MCF 10A (cell line): ENCODE measurements at regions not wholly inside any gene's neighbourhood (a gene's known extent, or its start where the extent isn't known, plus 50 kb on each side); places are given as distances from the start of the nearest gene placed in this dataset.

Experiments used
- BruUV-seq: library from RNA; stranded (reverse); fragments of 400-500 nt; replicated peaks from 2 replicates; lab custom pipeline; 2021; lab: Mats Ljungman, UMichigan
- CTCF ChIA-PET: fragments of 300-600 bp; sonication (Branson Sonifier 250); formaldehyde crosslinking; extraction: SDS; loops from one replicate; lab custom pipeline; 2021; ENCODE audit warnings: antibody characterized with exemption, inconsistent platforms; lab: Yijun Ruan, JAX
- POLR2A ChIA-PET: fragments of 300-600, 350-650 bp; sonication (Branson Sonifier 250); formaldehyde crosslinking; extraction: SDS; loops from one replicate; lab custom pipeline; 2020; ENCODE audit warnings: antibody characterized with exemption, inconsistent platforms; lab: Yijun Ruan, JAX
- DNase-seq: peaks from one replicate; pipeline ENCODE4 v3.0.0-alpha.2; 2018; ENCODE audit not compliant: unreplicated experiment
- H3K27ac Mint-ChIP-seq: one replicate; pipeline ENCODE4 v1.8.0; 2022; ENCODE audit warnings: mild to moderate bottlenecking, low read depth, mixed read lengths; ENCODE audit not compliant: unreplicated experiment
- H3K27me3 Mint-ChIP-seq: one replicate; pipeline ENCODE4 v1.8.0; 2022; ENCODE audit warnings: mixed read lengths; ENCODE audit not compliant: insufficient read depth, unreplicated experiment
- H3K36me3 Mint-ChIP-seq: one replicate; pipeline ENCODE4 v1.8.0; 2022; ENCODE audit warnings: mild to moderate bottlenecking, moderate library complexity, mixed read lengths; ENCODE audit not compliant: insufficient read depth, unreplicated experiment
- H3K4me1 Mint-ChIP-seq: one replicate; pipeline ENCODE4 v1.8.0; 2022; ENCODE audit warnings: mixed read lengths; ENCODE audit not compliant: insufficient read depth, unreplicated experiment
- H3K4me3 Mint-ChIP-seq: one replicate; pipeline ENCODE4 v1.8.0; 2022; ENCODE audit warnings: mild to moderate bottlenecking, moderate library complexity, mixed read lengths; ENCODE audit not compliant: unreplicated experiment
- H3K9me3 Mint-ChIP-seq: one replicate; pipeline ENCODE4 v1.8.0; 2022; ENCODE audit warnings: mixed read lengths; ENCODE audit not compliant: unreplicated experiment
- CTCF ChIP-seq: fragments of 200-600 bp; IDR thresholded peaks from one replicate; pipeline ENCODE4 v1.8.0; 2022; ENCODE audit warnings: antibody characterized with exemption, mild to moderate bottlenecking; ENCODE audit not compliant: unreplicated experiment
- intact Hi-C: fragments of 100-400 bp; cut with micrococcal nuclease; formaldehyde crosslinking; loops from 2 replicates; pipeline ENCODE4 v1.14.1; 2022

GRCh38 chr2:222797261-222797660 lies 63.6 kb upstream of the ACSL3 start:
- CTCF ChIA-PET, result interaction anchor here (0.6 to 4.3 kb wide), 17 partner anchors 8 to 124 kb away, joined by 3 to 41 read pairs (median 6); no protein-coding TSS in a partner anchor
- DNase-seq, result peak; percentile 53
- H3K4me3 Mint-ChIP-seq, result no peak overlapping the region
- H3K36me3 Mint-ChIP-seq, result no peaks in the 10 kb centered on the region
- no TSS peak for BruUV-seq
- H3K27me3 Mint-ChIP-seq, result no peaks in the 10 kb centered on the region
- intact Hi-C loops, result loop anchor here (1.0 to 5.0 kb wide), 3 partner anchors 65 to 106 kb away; no protein-coding TSS in a partner anchor
- H3K27ac Mint-ChIP-seq, result no peak overlapping the region
- H3K4me1 Mint-ChIP-seq, result peaks cover 18% of the 10 kb centered on the region
- POLR2A ChIA-PET, result interaction anchor here (0.6 to 3.0 kb wide), 10 partner anchors 8 to 105 kb away, joined by 3 to 28 read pairs (median 4); no protein-coding TSS in a partner anchor
- no peaks in the 10 kb centered on the region for H3K9me3 Mint-ChIP-seq
- TF ChIP-seq CTCF, result peak; percentile 46

- peaks cover 18% of the 10 kb centered on the region for H3K4me1 Mint-ChIP-seq
- H3K9me3 Mint-ChIP-seq, result no peaks in the 10 kb centered on the region
- H3K4me3 Mint-ChIP-seq, result no peak overlapping the region
- CTCF ChIA-PET, result interaction anchor here (0.6 to 4.3 kb wide), 15 partner anchors 8 to 141 kb away, joined by 3 to 41 read pairs (median 6); no protein-coding TSS in a partner anchor
- no TSS peak for BruUV-seq
- intact Hi-C loops, result loop anchor here (1.0 to 5.0 kb wide), 3 partner anchors 64 to 105 kb away; no protein-coding TSS in a partner anchor
- no peak overlapping the region for H3K27ac Mint-ChIP-seq
- POLR2A ChIA-PET, result interaction anchor here (0.7 to 3.0 kb wide), 8 partner anchors 15 to 103 kb away, joined by 3 to 28 read pairs (median 4); no protein-coding TSS in a partner anchor
- H3K36me3 Mint-ChIP-seq, result no peaks in the 10 kb centered on the region
- DNase-seq, result no peak
- TF ChIP-seq CTCF, result no peak
- H3K27me3 Mint-ChIP-seq, result no peaks in the 10 kb centered on the region
Measured at GRCh38 chr2:222797871-222798270, 63.0 kb upstream of the ACSL3 start.

- POLR2A ChIA-PET, result interaction anchor here (2.4 to 3.0 kb wide), 2 partner anchors 14 to 64 kb away, joined by 11 to 28 read pairs; no protein-coding TSS in a partner anchor
- no TSS peak for BruUV-seq
- DNase-seq, result no peak
- CTCF ChIA-PET, result interaction anchor here (1.4 to 4.3 kb wide), 8 partner anchors 10 to 140 kb away, joined by 4 to 41 read pairs (median 6); no protein-coding TSS in a partner anchor
- intact Hi-C loops, result loop anchor here (5.0 kb wide), 1 partner anchor 91 kb away; no protein-coding TSS in a partner anchor
- Mint-ChIP-seq H3K27ac (no peak overlapping the region), H3K36me3 (no peaks in the 10 kb centered on the region), H3K4me1 (peaks cover 18% of the 10 kb centered on the region), H3K4me3 (no peak overlapping the region), H3K27me3 (no peaks in the 10 kb centered on the region), H3K9me3 (no peaks in the 10 kb centered on the region)
- no peak for TF ChIP-seq CTCF
Measured at GRCh38 chr2:222798528-222798927, 62.3 kb upstream of the ACSL3 start.

- ChIA-PET POLR2A (interaction anchor here (0.6 to 0.7 kb wide), 2 partner anchors 11 to 90 kb away, joined by 3 read pairs; no protein-coding TSS in a partner anchor), CTCF (interaction anchor here (1.0 to 1.6 kb wide), 3 partner anchors 10 to 103 kb away, joined by 3 to 8 read pairs (median 4); no protein-coding TSS in a partner anchor)
- BruUV-seq, result no TSS peak
- Mint-ChIP-seq H3K4me3 (no peak overlapping the region), H3K4me1 (peaks cover 18% of the 10 kb centered on the region), H3K36me3 (no peaks in the 10 kb centered on the region), H3K9me3 (no peaks in the 10 kb centered on the region), H3K27me3 (no peaks in the 10 kb centered on the region), H3K27ac (no peak overlapping the region)
- intact Hi-C loops, result loop anchor here (5.0 kb wide), 1 partner anchor 92 kb away; no protein-coding TSS in a partner anchor
- TF ChIP-seq CTCF, result no peak
- DNase-seq, result no peak
Measured at GRCh38 chr2:222799262-222799918, 61.4 kb upstream of the ACSL3 start.
